Adrenal gland (tissue), 9 donors: ENCODE measurements at regions not wholly inside any gene's neighbourhood (a gene's known extent, or its start where the extent isn't known, plus 50 kb on each side); places are given as distances from the start of the nearest gene placed in this dataset.
A peak's percentile ranks its signal among the peaks of the same experiment; 100 is the strongest.
"Not testable (repeated sequence)": the region's sequence is repeated elsewhere in the genome, so short reads cannot be mapped to it uniquely, and the experiment has no call there.

Experiments
- DNase-seq, 7 donors: peaks; one replicate each; pipeline ENCODE4 v3.0.0-alpha.2; 2019 to 2020
- H3K27ac ChIP-seq, 5 donors: fragments of 200-600 bp; sonication (generic) in 4 of 5; 1 replicate in 3 of 5; 2 replicates in 2 of 5; pipeline versions ENCODE4 v1.5.1 to v1.8.0; 2016 to 2020; ENCODE audit warnings: mild to moderate bottlenecking in 1 of 5
- H3K27me3 ChIP-seq: fragments of 200-600 bp; 2 replicates; pipeline ENCODE4 v1.8.0; 2021
- H3K36me3 ChIP-seq, 2 donors: fragments of 200-600 bp; replicated peaks in 1 of 2; 1 replicate in 1 of 2; 2 replicates in 1 of 2; pipeline versions ENCODE4 v1.5.1 to v1.8.0; 2018 to 2022
- H3K4me1 ChIP-seq, 2 donors: fragments of 200-600 bp; replicated peaks in 1 of 2; 1 replicate in 1 of 2; 2 replicates in 1 of 2; pipeline versions ENCODE4 v1.5.1 to v1.8.0; 2018 to 2021
- H3K4me3 ChIP-seq, 4 donors: fragments of 200-600 bp; sonication (generic) in 3 of 4; one replicate each; pipeline ENCODE4 v1.5.1; 2016 to 2018
- H3K9me3 ChIP-seq, 3 donors: fragments of 200-600 bp; sonication (generic) in 1 of 3; replicated peaks in 1 of 3; 1 replicate in 2 of 3; 2 replicates in 1 of 3; pipeline versions ENCODE4 v1.5.1 to v1.8.0; 2016 to 2021
- CTCF ChIP-seq, 6 experiments: fragments of 450-650 bp in 4 of 6; fragments of 200-600 bp in 2 of 6; sonication (generic) in 1 of 6; IDR thresholded peaks; 1 replicate in 5 of 6; 2 replicates in 1 of 6; pipeline versions ENCODE4 v1.5.1 to v1.8.0; 2016 to 2021; ENCODE audit warnings: antibody characterized with exemption in 6 of 6, mild to moderate bottlenecking in 2 of 6, moderate library complexity in 1 of 6
- POLR2A ChIP-seq, 2 donors: fragments of 450-650 bp; IDR thresholded peaks; one replicate each; pipeline ENCODE4 v1.6.1; 2017; ENCODE audit warnings: antibody characterized with exemption in 2 of 2, mild to moderate bottlenecking in 2 of 2, moderate library complexity in 1 of 2
- WGBS, 4 donors: extraction: QIAGEN DNeasy Blood & Tissue Kit in 2 of 4; methylation state at CpG; one replicate each; pipeline versions ENCODE4 v1.1.5 to v1.1.7; 2013 to 2017; 5-methylcytosine and 5-hydroxymethylcytosine counted together
- intact Hi-C, 2 donors: fragments of 100-400 bp; cut with DNase I; formaldehyde crosslinking; loops; one replicate each; pipeline versions ENCODE4 v1.14.1 to v1.15.0; 2022 to 2023
- donor health status: healthy with polysubstance abuse.
- donor health status: Bipolar disorder and iron deficiency.
- donor health status: DM: yes; HTN: yes; CAD: no.
- donor health status: DM: no; HTN: no; CAD: no.
- donor health status: DM: no; HTN: no; CAD: no.

- H3K4me1 ChIP-seq = no peaks in the 10 kb centered on the region
- TF ChIP-seq CTCF (IDR thresholded peaks at IDR 0.05) (peak in 1 of 6 experiments; percentile 5), POLR2A (IDR thresholded peaks at IDR 0.05) (no peak)
- H3K27me3 ChIP-seq = no peaks in the 10 kb centered on the region
- H3K4me3 ChIP-seq = peak overlapping the region in 2 of 4 donors; percentile 37 to 84
- H3K36me3 ChIP-seq = no peaks in the 10 kb centered on the region
- peak overlapping the region in 1 of 5 donors; percentile 65 for H3K27ac ChIP-seq
- 1 to 3% (median 2%) methylated on average over 20 to 58 of the region's 58 CpGs for WGBS, 4 donors
- intact Hi-C loops = no loop called here
- peak; percentile 41 to 72 (median 59) for DNase-seq
- H3K9me3 ChIP-seq = no peaks in the 10 kb centered on the region
Observed at GRCh38 chr13:22915442-22916082, 265.2 kb upstream of the SGCG start.

GRCh38 chr13:22916276-22916675 lies 264.5 kb upstream of the SGCG start:
- H3K4me1 ChIP-seq, intact Hi-C loops, H3K36me3 ChIP-seq, H3K9me3 ChIP-seq, H3K27ac ChIP-seq, H3K27me3 ChIP-seq, DNase-seq: not testable (repeated sequence)
- 64 to 80% (median 67%) methylated on average over 4 of the region's 4 CpGs for WGBS, 4 donors
- peak overlapping the region in 1 of 4 donors; percentile 84 for H3K4me3 ChIP-seq

GRCh38 chr13:22925881-22926747 lies 254.7 kb upstream of the SGCG start:
- Histone ChIP-seq H3K4me1 (no peaks in the 10 kb centered on the region), H3K4me3 (peak overlapping the region in 2 of 4 donors; percentile 13 to 62), H3K36me3 (no peaks in the 10 kb centered on the region), H3K9me3 (no peaks in the 10 kb centered on the region), H3K27me3 (no peaks in the 10 kb centered on the region), H3K27ac (peak overlapping the region in 1 of 5 donors; percentile 58)
- WGBS, 4 donors = 24 to 44% (median 25%) methylated on average over 38 to 55 of the region's 55 CpGs
- DNase-seq = peak; percentile 57 to 79 (median 66)
- TF ChIP-seq CTCF (IDR thresholded peaks at IDR 0.05) (no peak), POLR2A (IDR thresholded peaks at IDR 0.05) (peak in 1 of 2 donors; percentile 15)
- intact Hi-C loops = no loop called here

GRCh38 chr13:22926748-22927400 lies 253.9 kb upstream of the SGCG start:
- peak overlapping the region in 2 of 4 donors; percentile 13 to 62 for H3K4me3 ChIP-seq
- WGBS, 4 donors = 18 to 100% (median 48%) methylated on average over 4 to 56 of the region's 56 CpGs
- H3K4me1 ChIP-seq = no peaks in the 10 kb centered on the region
- no peaks in the 10 kb centered on the region for H3K36me3 ChIP-seq
- no peak for TF ChIP-seq CTCF (IDR thresholded peaks at IDR 0.05)
- no peak for TF ChIP-seq POLR2A (IDR thresholded peaks at IDR 0.05)
- no peaks in the 10 kb centered on the region for H3K9me3 ChIP-seq
- H3K27ac ChIP-seq = peak overlapping the region in 1 of 5 donors; percentile 53
- intact Hi-C loops = no loop called here
- H3K27me3 ChIP-seq = no peaks in the 10 kb centered on the region
- DNase-seq = no peak

- H3K27ac ChIP-seq, H3K36me3 ChIP-seq, H3K4me3 ChIP-seq, intact Hi-C loops, H3K4me1 ChIP-seq, H3K27me3 ChIP-seq, H3K9me3 ChIP-seq, DNase-seq: not testable (repeated sequence)
- 85 to 97% (median 90%) methylated on average over 4 of the region's 4 CpGs for WGBS, 4 donors
Observed at GRCh38 chr13:22927845-22928244, 252.9 kb upstream of the SGCG start.
